ENCODE measurements at regions not wholly inside any gene's neighbourhood (a gene's known extent, or its start where the extent isn't known, plus 50 kb on each side); places are given as distances from the start of the nearest gene placed in this dataset.
"Not testable (repeated sequence)": the region's sequence is repeated elsewhere in the genome, so short reads cannot be mapped to it uniquely, and the experiment has no call there.

GRCh38 chr2:75328156-75328555, 128.8 kb upstream of the TACR1 start:
- no peak for ATAC-seq
- DNase-seq (ENCODE audit: low spot score): no peak

- DNase-seq (ENCODE audit: low spot score): no peak
- no peak for ATAC-seq
Measured at GRCh38 chr2:75327334-75327733, 128.0 kb upstream of the TACR1 start.

GRCh38 chr2:75326645-75327044, 127.3 kb upstream of the TACR1 start:
- DNase-seq (ENCODE audit: low spot score): no peak
- ATAC-seq: no peak

- DNase-seq (ENCODE audit: low spot score): no peak
- ATAC-seq: no peak
Measured at GRCh38 chr2:75325594-75325993, 126.3 kb upstream of the TACR1 start.

GRCh38 chr2:75324861-75325284, 125.6 kb upstream of the TACR1 start:
- no peak for ATAC-seq
- no peak for DNase-seq (ENCODE audit: low spot score)

GRCh38 chr2:75324141-75324540, 124.8 kb upstream of the TACR1 start:
- DNase-seq (ENCODE audit: low spot score): no peak
- no peak for ATAC-seq

GRCh38 chr2:75321599-75321922, 122.2 kb upstream of the TACR1 start:
- no peak for ATAC-seq

GRCh38 chr2:75320898-75321598, 121.7 kb upstream of the TACR1 start:
- ATAC-seq: no peak
- DNase-seq (ENCODE audit: low spot score): no peak

More at GRCh38 chr2:75321599-75321922, 122.2 kb upstream of the TACR1 start:
- DNase-seq (ENCODE audit: low spot score): no peak

GRCh38 chr2:75319951-75320350, 120.6 kb upstream of the TACR1 start:
- DNase-seq (ENCODE audit: low spot score): no peak
- no peak for ATAC-seq

GRCh38 chr2:75317802-75318201, 118.5 kb upstream of the TACR1 start:
- DNase-seq (ENCODE audit: low spot score) (no peak), ATAC-seq (no peak)

GRCh38 chr2:75317316-75317715, 118.0 kb upstream of the TACR1 start:
- DNase-seq (ENCODE audit: low spot score): no peak
- ATAC-seq: no peak

GRCh38 chr2:75315436-75315835, 116.1 kb upstream of the TACR1 start:
- no peak for DNase-seq (ENCODE audit: low spot score)
- no peak for ATAC-seq

GRCh38 chr2:75311993-75312392, 112.7 kb upstream of the TACR1 start:
- DNase-seq (ENCODE audit: low spot score): no peak
- ATAC-seq: peak; percentile 25

- no peak for DNase-seq (ENCODE audit: low spot score)
- no peak for ATAC-seq
Measured at GRCh38 chr2:75311521-75311920, 112.2 kb upstream of the TACR1 start.

GRCh38 chr2:75310876-75311275, 111.6 kb upstream of the TACR1 start:
- no peak for ATAC-seq

GRCh38 chr2:75309596-75310463, 110.5 kb upstream of the TACR1 start:
- DNase-seq (ENCODE audit: low spot score) (no peak), ATAC-seq (no peak)

More at GRCh38 chr2:75310876-75311275, 111.6 kb upstream of the TACR1 start:
- DNase-seq (ENCODE audit: low spot score): no peak

- DNase-seq (ENCODE audit: low spot score): no peak
- no peak for ATAC-seq
Measured at GRCh38 chr2:75303227-75303626, 103.9 kb upstream of the TACR1 start.

- no peak for ATAC-seq
Measured at GRCh38 chr2:75294362-75294761, 95.0 kb upstream of the TACR1 start.

GRCh38 chr2:75292826-75293225, 93.5 kb upstream of the TACR1 start:
- ATAC-seq: no peak
- no peak for DNase-seq (ENCODE audit: low spot score)

More at GRCh38 chr2:75294362-75294761, 95.0 kb upstream of the TACR1 start:
- no peak for DNase-seq (ENCODE audit: low spot score)

GRCh38 chr2:75290600-75291150, 91.4 kb upstream of the TACR1 start:
- no peak for ATAC-seq
- no peak for DNase-seq (ENCODE audit: low spot score)

- ATAC-seq (no peak), DNase-seq (ENCODE audit: low spot score) (no peak)
Measured at GRCh38 chr2:75289771-75290170, 90.5 kb upstream of the TACR1 start.

GRCh38 chr2:75289178-75289577, 89.9 kb upstream of the TACR1 start:
- ATAC-seq; DNase-seq (ENCODE audit: low spot score): not testable (repeated sequence)

All from left lobe of liver (tissue), 2 donors.